ENCODE measurements at regions not wholly inside any gene's neighbourhood (a gene's known extent, or its start where the extent isn't known, plus 50 kb on each side); places are given as distances from the start of the nearest gene placed in this dataset.

- intact Hi-C loops (cut with DNase I, micrococcal nuclease), result no loop called here
- no peaks in the 10 kb centered on the region for H3K36me3 Mint-ChIP-seq (ENCODE audit: low read depth)
- ChIA-PET POLR2A (no interaction called here), CTCF (no interaction called here)
- no peak for TF ChIP-seq CTCF (IDR thresholded peaks at IDR 0.05)
- H3K4me3 Mint-ChIP-seq, result no peak overlapping the region
- no peak overlapping the region for H3K27ac ChIP-seq (ENCODE audit: low read depth in 1 of 2, low read length in 2 of 2)
- no peaks in the 10 kb centered on the region for H3K9me3 Mint-ChIP-seq
- no peak for ATAC-seq (ENCODE audit: poor library complexity)
- H3K27ac Mint-ChIP-seq, result no peak overlapping the region
- H3K36me3 ChIP-seq (ENCODE audit: insufficient read depth, low read length), result no peaks in the 10 kb centered on the region
- H3K9me3 ChIP-seq (ENCODE audit: control insufficient read depth in 1 of 2, insufficient read depth in 1 of 2, low read length in 2 of 2), result peaks cover 0 to 14% of the 10 kb centered on the region in 2 experiments
- H3K27me3 Mint-ChIP-seq, result no peaks in the 10 kb centered on the region
- H3K4me1 ChIP-seq (ENCODE audit: insufficient read depth, low read length), result no peaks in the 10 kb centered on the region
- H3K4me1 Mint-ChIP-seq (ENCODE audit: low read depth), result no peaks in the 10 kb centered on the region
- H3K4me3 ChIP-seq (ENCODE audit: low read length), result no peak overlapping the region
- DNase-seq, result no peak
- H3K27me3 ChIP-seq (ENCODE audit: control insufficient read depth in 1 of 2, insufficient read depth in 2 of 2, low read length in 2 of 2), result no peaks in the 10 kb centered on the region
Measured at GRCh38 chr4:189767941-189768340, 172.7 kb upstream of the FRG1 start.

- CTCF ChIA-PET, result no interaction called here
- H3K36me3 Mint-ChIP-seq (ENCODE audit: low read depth), result no peaks in the 10 kb centered on the region
- TF ChIP-seq CTCF (IDR thresholded peaks at IDR 0.05), result no peak
- H3K4me3 Mint-ChIP-seq, result no peak overlapping the region
- H3K4me1 Mint-ChIP-seq (ENCODE audit: low read depth), result no peaks in the 10 kb centered on the region
- ATAC-seq (ENCODE audit: poor library complexity) (no peak), DNase-seq (no peak)
- no peaks in the 10 kb centered on the region for H3K4me1 ChIP-seq (ENCODE audit: insufficient read depth, low read length)
- POLR2A ChIA-PET, result no interaction called here
- no peaks in the 10 kb centered on the region for H3K36me3 ChIP-seq (ENCODE audit: insufficient read depth, low read length)
- no peaks in the 10 kb centered on the region for H3K27me3 ChIP-seq (ENCODE audit: control insufficient read depth in 1 of 2, insufficient read depth in 2 of 2, low read length in 2 of 2)
- no peak overlapping the region for H3K4me3 ChIP-seq (ENCODE audit: low read length)
- H3K9me3 ChIP-seq (ENCODE audit: control insufficient read depth in 1 of 2, insufficient read depth in 1 of 2, low read length in 2 of 2), result peaks cover 0 to 20% of the 10 kb centered on the region in 2 experiments
- intact Hi-C loops (cut with DNase I, micrococcal nuclease), result no loop called here
- no peaks in the 10 kb centered on the region for H3K27me3 Mint-ChIP-seq
- H3K27ac ChIP-seq (ENCODE audit: low read depth in 1 of 2, low read length in 2 of 2), result no peak overlapping the region
- no peak overlapping the region for H3K27ac Mint-ChIP-seq
- no peaks in the 10 kb centered on the region for H3K9me3 Mint-ChIP-seq
Measured at GRCh38 chr4:189769131-189769530, 171.5 kb upstream of the FRG1 start.

- H3K4me3 ChIP-seq (ENCODE audit: low read length), result no peak overlapping the region
- H3K27ac ChIP-seq (ENCODE audit: low read depth in 1 of 2, low read length in 2 of 2), result no peak overlapping the region
- H3K4me1 ChIP-seq (ENCODE audit: insufficient read depth, low read length), result no peaks in the 10 kb centered on the region
- no peaks in the 10 kb centered on the region for H3K27me3 Mint-ChIP-seq
- ATAC-seq (ENCODE audit: poor library complexity) (no peak), DNase-seq (no peak)
- H3K9me3 ChIP-seq (ENCODE audit: control insufficient read depth in 1 of 2, insufficient read depth in 1 of 2, low read length in 2 of 2), result peaks cover 0 to 6% of the 10 kb centered on the region in 2 experiments
- H3K36me3 ChIP-seq (ENCODE audit: insufficient read depth, low read length), result no peaks in the 10 kb centered on the region
- no peak for TF ChIP-seq CTCF (IDR thresholded peaks at IDR 0.05)
- H3K4me3 Mint-ChIP-seq, result no peak overlapping the region
- no peaks in the 10 kb centered on the region for H3K4me1 Mint-ChIP-seq (ENCODE audit: low read depth)
- H3K36me3 Mint-ChIP-seq (ENCODE audit: low read depth), result no peaks in the 10 kb centered on the region
- ChIA-PET POLR2A (no interaction called here), CTCF (no interaction called here)
- H3K27me3 ChIP-seq (ENCODE audit: control insufficient read depth in 1 of 2, insufficient read depth in 2 of 2, low read length in 2 of 2), result no peaks in the 10 kb centered on the region
- H3K9me3 Mint-ChIP-seq, result no peaks in the 10 kb centered on the region
- intact Hi-C loops (cut with DNase I, micrococcal nuclease), result no loop called here
- no peak overlapping the region for H3K27ac Mint-ChIP-seq
Measured at GRCh38 chr4:189771696-189772361, 168.8 kb upstream of the FRG1 start.

Measured in CD4-positive, alpha-beta T cell (primary cell).